CD14-positive monocyte (primary cell): ENCODE measurements at regions not wholly inside any gene's neighbourhood (a gene's known extent, or its start where the extent isn't known, plus 50 kb on each side); places are given as distances from the start of the nearest gene placed in this dataset.

Source experiments
- DNase-seq, 3 donors: peaks; one replicate each; pipeline ENCODE4 v3.0.0-alpha.2; 2011 to 2022
- H2AFZ ChIP-seq: 2 replicates; pipeline ENCODE4 v1.6.0; 2012; ENCODE audit warnings: mild to moderate bottlenecking, low read depth, low read length, inconsistent platforms; ENCODE audit not compliant: insufficient read depth, poor library complexity, severe bottlenecking
- H3K27ac ChIP-seq, 2 donors: 1 replicate in 1 of 2; 2 replicates in 1 of 2; pipeline ENCODE4 v1.5.1; 2012 to 2013; ENCODE audit warnings: low read length in 2 of 2, control low read depth in 1 of 2, inconsistent platforms in 1 of 2, low read depth in 1 of 2, mild to moderate bottlenecking in 1 of 2
- H3K27me3 ChIP-seq, 2 donors: one replicate each; pipeline versions ENCODE4 v1.6.0 to v1.6.1; 2011 to 2013; ENCODE audit warnings: low read length in 2 of 2; ENCODE audit not compliant: control insufficient read depth in 2 of 2, insufficient read depth in 2 of 2
- H3K36me3 ChIP-seq, 2 donors: replicated peaks in 1 of 2; 1 replicate in 1 of 2; 2 replicates in 1 of 2; pipeline versions ENCODE4 v1.5.1 to v1.6.1; 2012 to 2013; ENCODE audit warnings: low read length in 2 of 2, control low read depth in 1 of 2, inconsistent platforms in 1 of 2, mild to moderate bottlenecking in 1 of 2; ENCODE audit not compliant: insufficient read depth in 2 of 2, control insufficient read depth in 1 of 2
- H3K4me1 ChIP-seq, 2 donors: 1 replicate in 1 of 2; 2 replicates in 1 of 2; pipeline versions ENCODE4 v1.5.1 to v1.6.1; 2012 to 2013; ENCODE audit warnings: low read length in 2 of 2, control low read depth in 1 of 2, inconsistent platforms in 1 of 2, mild to moderate bottlenecking in 1 of 2, moderate library complexity in 1 of 2; ENCODE audit not compliant: insufficient read depth in 2 of 2, control insufficient read depth in 1 of 2
- H3K4me2 ChIP-seq: replicated peaks from 2 replicates; pipeline ENCODE3; 2012; ENCODE audit warnings: low read length, moderate library complexity, mild to moderate bottlenecking; ENCODE audit not compliant: poor library complexity, severe bottlenecking; ENCODE audit errors: extremely low read depth
- H3K4me3 ChIP-seq, 3 experiments: fragments of 200-600 bp in 1 of 3; sonication (generic) in 1 of 3; replicated peaks in 1 of 3; 1 replicate in 2 of 3; 2 replicates in 1 of 3; pipeline ENCODE4 v1.5.1; 2011 to 2013; ENCODE audit warnings: low read length in 3 of 3, mild to moderate bottlenecking in 3 of 3, control low read depth in 2 of 3, low read depth in 2 of 3, inconsistent platforms in 1 of 3, moderate library complexity in 1 of 3
- H3K79me2 ChIP-seq: 2 replicates; pipeline ENCODE4 v1.6.0; 2012; ENCODE audit warnings: mild to moderate bottlenecking, control low read depth, inconsistent platforms, low read length, moderate library complexity; ENCODE audit not compliant: insufficient read depth
- H3K9ac ChIP-seq: 2 replicates; pipeline ENCODE4 v1.6.0; 2017; ENCODE audit warnings: low read length, mild to moderate bottlenecking; ENCODE audit not compliant: insufficient read depth, poor library complexity, severe bottlenecking
- H3K9me3 ChIP-seq, 2 donors: replicated peaks in 1 of 2; 1 replicate in 1 of 2; 2 replicates in 1 of 2; pipeline versions ENCODE4 v1.5.1 to v1.6.1; 2012 to 2013; ENCODE audit warnings: low read length in 2 of 2, control low read depth in 1 of 2; ENCODE audit not compliant: control insufficient read depth in 1 of 2, insufficient read depth in 1 of 2
- H4K20me1 ChIP-seq: 2 replicates; pipeline ENCODE4 v1.6.0; 2012; ENCODE audit warnings: mild to moderate bottlenecking, low read length, control low read depth, moderate library complexity; ENCODE audit not compliant: insufficient read depth
- H3K27ac Mint-ChIP-seq, 7 donors: one replicate each; pipeline ENCODE4 v1.8.0; 2020; ENCODE audit warnings: mild to moderate bottlenecking in 7 of 7, mixed read lengths in 7 of 7, moderate library complexity in 6 of 7, inconsistent platforms in 2 of 7
- H3K27me3 Mint-ChIP-seq, 3 donors: one replicate each; pipeline ENCODE4 v1.8.0; 2021 to 2022; ENCODE audit warnings: low read depth in 3 of 3, mild to moderate bottlenecking in 3 of 3, mixed read lengths in 3 of 3, moderate library complexity in 3 of 3, inconsistent platforms in 1 of 3
- H3K36me3 Mint-ChIP-seq, 2 donors: one replicate each; pipeline ENCODE4 v1.8.0; 2020; ENCODE audit warnings: mixed read lengths in 2 of 2, inconsistent platforms in 1 of 2, mild to moderate bottlenecking in 1 of 2
- H3K4me1 Mint-ChIP-seq: one replicate; pipeline ENCODE4 v1.8.0; 2020; ENCODE audit warnings: mild to moderate bottlenecking, mixed read lengths
- H3K4me3 Mint-ChIP-seq, 2 donors: one replicate each; pipeline ENCODE4 v1.8.0; 2020; ENCODE audit warnings: mild to moderate bottlenecking in 2 of 2, mixed read lengths in 2 of 2, moderate library complexity in 1 of 2
- H3K9me3 Mint-ChIP-seq, 7 donors: one replicate each; pipeline ENCODE4 v1.8.0; 2020 to 2022; ENCODE audit warnings: mixed read lengths in 7 of 7, mild to moderate bottlenecking in 6 of 7, moderate library complexity in 6 of 7, inconsistent platforms in 2 of 7
- CTCF ChIP-seq: fragments of 200-600 bp; IDR thresholded peaks from one replicate; pipeline ENCODE4 v1.8.0; 2022; ENCODE audit warnings: antibody characterized with exemption, mild to moderate bottlenecking
- WGBS: methylation state at CpG from one replicate; pipeline ENCODE4 v1.1.5; 2013; ENCODE audit warnings: missing lambda C conversion rate; ENCODE audit not compliant: insufficient coverage; 5-methylcytosine and 5-hydroxymethylcytosine counted together
- intact Hi-C, 2 donors: fragments of 100-400 bp; cut with micrococcal nuclease; formaldehyde crosslinking; loops; one replicate each; pipeline versions ENCODE4 v1.15.0 to v1.15.1; 2023

GRCh38 chr16:9602189-9602588 lies 510.7 kb downstream of the HAPSTR1 start:
- H3K9me3 ChIP-seq, result no peaks in the 10 kb centered on the region
- H3K27ac ChIP-seq, result no peak overlapping the region
- TF ChIP-seq CTCF, result no peak
- no peak overlapping the region for H3K4me2 ChIP-seq
- intact Hi-C loops, result no loop called here
- Mint-ChIP-seq H3K9me3 (peaks cover 0 to 2% (median 0%) of the 10 kb centered on the region in 7 donors), H3K4me1 (no peaks in the 10 kb centered on the region), H3K36me3 (no peaks in the 10 kb centered on the region), H3K27ac (no peak overlapping the region), H3K27me3 (peaks cover 1 to 6% (median 2%) of the 10 kb centered on the region in 3 donors), H3K4me3 (no peak overlapping the region)
- no peaks in the 10 kb centered on the region for H4K20me1 ChIP-seq
- 74% methylated on average over 2 of the region's 4 CpGs for WGBS
- no peak overlapping the region for H2AFZ ChIP-seq
- H3K36me3 ChIP-seq, result no peaks in the 10 kb centered on the region
- no peak for DNase-seq
- H3K79me2 ChIP-seq, result no peaks in the 10 kb centered on the region
- H3K4me3 ChIP-seq, result no peak overlapping the region
- no peaks in the 10 kb centered on the region for H3K27me3 ChIP-seq
- H3K9ac ChIP-seq, result no peak overlapping the region
- H3K4me1 ChIP-seq, result no peaks in the 10 kb centered on the region

GRCh38 chr16:9603316-9603715 lies 511.9 kb downstream of the HAPSTR1 start:
- Mint-ChIP-seq H3K4me3 (no peak overlapping the region), H3K9me3 (peaks cover 0 to 2% (median 0%) of the 10 kb centered on the region in 7 donors), H3K36me3 (no peaks in the 10 kb centered on the region), H3K27me3 (peaks cover 1 to 6% (median 2%) of the 10 kb centered on the region in 3 donors), H3K4me1 (no peaks in the 10 kb centered on the region), H3K27ac (no peak overlapping the region)
- no peak overlapping the region for H2AFZ ChIP-seq
- no peaks in the 10 kb centered on the region for H3K27me3 ChIP-seq
- H3K4me1 ChIP-seq, result no peaks in the 10 kb centered on the region
- no peak overlapping the region for H3K27ac ChIP-seq
- H3K9ac ChIP-seq, result no peak overlapping the region
- H4K20me1 ChIP-seq, result no peaks in the 10 kb centered on the region
- no peaks in the 10 kb centered on the region for H3K36me3 ChIP-seq
- DNase-seq, result no peak
- no peaks in the 10 kb centered on the region for H3K79me2 ChIP-seq
- intact Hi-C loops, result no loop called here
- TF ChIP-seq CTCF, result no peak
- H3K4me3 ChIP-seq, result no peak overlapping the region
- WGBS, result 36% methylated on average over 6 of the region's 7 CpGs
- H3K4me2 ChIP-seq, result no peak overlapping the region
- no peaks in the 10 kb centered on the region for H3K9me3 ChIP-seq
